Kidney epithelial cell (primary cell): ENCODE measurements at regions not wholly inside any gene's neighbourhood (a gene's known extent, or its start where the extent isn't known, plus 50 kb on each side); places are given as distances from the start of the nearest gene placed in this dataset.

ENCODE experiments used
- DNase-seq: peaks from one replicate; pipeline ENCODE4 v3.0.0-alpha.2; 2010; ENCODE audit warnings: low read depth
- H3K27me3 ChIP-seq: 2 replicates; pipeline ENCODE4 v1.6.0; 2011; ENCODE audit warnings: low read length; ENCODE audit not compliant: control insufficient read depth, insufficient read depth
- H3K36me3 ChIP-seq: 2 replicates; pipeline ENCODE4 v1.5.1; 2011; ENCODE audit warnings: low read length; ENCODE audit not compliant: control insufficient read depth, insufficient read depth
- H3K4me3 ChIP-seq: 2 replicates; pipeline ENCODE4 v1.5.1; 2011; ENCODE audit warnings: low read depth, mild to moderate bottlenecking, control low read depth, low read length
- CTCF ChIP-seq: IDR thresholded peaks from 2 replicates; pipeline ENCODE4 v1.5.1; 2011; ENCODE audit warnings: mild to moderate bottlenecking, moderate library complexity, low read length, control low read depth, inconsistent platforms; ENCODE audit not compliant: insufficient read depth, poor library complexity, severe bottlenecking

GRCh38 chr5:82522897-82523296 lies 244.7 kb upstream of the RPS23 start:
- DNase-seq: no peak
- no peak overlapping the region for H3K4me3 ChIP-seq
- no peak for TF ChIP-seq CTCF
- no peaks in the 10 kb centered on the region for H3K27me3 ChIP-seq
- H3K36me3 ChIP-seq: no peaks in the 10 kb centered on the region

- Histone ChIP-seq H3K4me3 (no peak overlapping the region), H3K36me3 (no peaks in the 10 kb centered on the region), H3K27me3 (no peaks in the 10 kb centered on the region)
- TF ChIP-seq CTCF: no peak
- no peak for DNase-seq
Observed at GRCh38 chr5:82521431-82522051, 243.4 kb upstream of the RPS23 start.

GRCh38 chr5:82519558-82519957 lies 241.4 kb upstream of the RPS23 start:
- TF ChIP-seq CTCF: no peak
- DNase-seq: no peak
- H3K36me3 ChIP-seq: no peaks in the 10 kb centered on the region
- no peaks in the 10 kb centered on the region for H3K27me3 ChIP-seq
- H3K4me3 ChIP-seq: no peak overlapping the region

GRCh38 chr5:82517544-82518075 lies 239.5 kb upstream of the RPS23 start:
- Histone ChIP-seq H3K4me3 (no peak overlapping the region), H3K36me3 (no peaks in the 10 kb centered on the region), H3K27me3 (no peaks in the 10 kb centered on the region)
- DNase-seq: no peak
- TF ChIP-seq CTCF: no peak

- Histone ChIP-seq H3K4me3 (no peak overlapping the region), H3K36me3 (no peaks in the 10 kb centered on the region), H3K27me3 (no peaks in the 10 kb centered on the region)
- TF ChIP-seq CTCF: no peak
- DNase-seq: no peak
Observed at GRCh38 chr5:82513738-82514137, 235.6 kb upstream of the RPS23 start.

- DNase-seq: no peak
- no peaks in the 10 kb centered on the region for H3K36me3 ChIP-seq
- TF ChIP-seq CTCF: no peak
Observed at GRCh38 chr5:82512025-82512424, 233.9 kb upstream of the RPS23 start.

More at GRCh38 chr5:82512025-82512424, 233.9 kb upstream of the RPS23 start:
- Histone ChIP-seq H3K27me3 (no peaks in the 10 kb centered on the region), H3K4me3 (no peak overlapping the region)
